ENCODE measurements at regions not wholly inside any gene's neighbourhood (a gene's known extent, or its start where the extent isn't known, plus 50 kb on each side); places are given as distances from the start of the nearest gene placed in this dataset.

DNA sequence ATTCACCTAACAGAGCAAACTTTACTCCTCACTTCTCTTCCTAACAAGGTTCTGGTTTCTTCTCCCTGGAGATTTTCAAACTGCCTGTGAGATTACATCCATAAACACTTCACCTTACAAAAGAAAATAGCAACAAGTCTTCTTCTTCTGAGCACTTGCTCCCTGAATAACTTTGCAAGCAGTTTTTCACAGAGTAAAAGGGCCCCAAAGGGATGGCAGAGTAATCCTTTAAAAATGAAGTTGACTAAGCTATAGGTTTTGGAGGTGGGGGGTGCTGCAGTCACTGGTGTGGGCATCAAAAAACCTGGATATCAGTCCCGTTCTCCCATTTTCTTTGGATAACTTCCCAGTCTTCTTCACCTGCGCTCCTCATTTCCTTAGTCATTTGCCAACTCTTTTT, 484.9 kb downstream of the MIAT start:
- Histone ChIP-seq H3K4me3 (ENCODE audit: low read depth, low read length) (no peak overlapping the region), H3K36me3 (ENCODE audit: control insufficient read depth, insufficient read depth, low read length) (no peaks in the 10 kb centered on the region), H3K27me3 (ENCODE audit: control insufficient read depth, insufficient read depth, low read length) (no peaks in the 10 kb centered on the region)
- no peak for DNase-seq (ENCODE audit: low read depth)
- TF ChIP-seq, protein P1, sequence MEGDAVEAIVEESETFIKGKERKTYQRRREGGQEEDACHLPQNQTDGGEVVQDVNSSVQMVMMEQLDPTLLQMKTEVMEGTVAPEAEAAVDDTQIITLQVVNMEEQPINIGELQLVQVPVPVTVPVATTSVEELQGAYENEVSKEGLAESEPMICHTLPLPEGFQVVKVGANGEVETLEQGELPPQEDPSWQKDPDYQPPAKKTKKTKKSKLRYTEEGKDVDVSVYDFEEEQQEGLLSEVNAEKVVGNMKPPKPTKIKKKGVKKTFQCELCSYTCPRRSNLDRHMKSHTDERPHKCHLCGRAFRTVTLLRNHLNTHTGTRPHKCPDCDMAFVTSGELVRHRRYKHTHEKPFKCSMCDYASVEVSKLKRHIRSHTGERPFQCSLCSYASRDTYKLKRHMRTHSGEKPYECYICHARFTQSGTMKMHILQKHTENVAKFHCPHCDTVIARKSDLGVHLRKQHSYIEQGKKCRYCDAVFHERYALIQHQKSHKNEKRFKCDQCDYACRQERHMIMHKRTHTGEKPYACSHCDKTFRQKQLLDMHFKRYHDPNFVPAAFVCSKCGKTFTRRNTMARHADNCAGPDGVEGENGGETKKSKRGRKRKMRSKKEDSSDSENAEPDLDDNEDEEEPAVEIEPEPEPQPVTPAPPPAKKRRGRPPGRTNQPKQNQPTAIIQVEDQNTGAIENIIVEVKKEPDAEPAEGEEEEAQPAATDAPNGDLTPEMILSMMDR (IDR thresholded peaks at IDR 0.05; ENCODE audit: insufficient read depth, low read length, poor library complexity, severe bottlenecking): no peak

DNA sequence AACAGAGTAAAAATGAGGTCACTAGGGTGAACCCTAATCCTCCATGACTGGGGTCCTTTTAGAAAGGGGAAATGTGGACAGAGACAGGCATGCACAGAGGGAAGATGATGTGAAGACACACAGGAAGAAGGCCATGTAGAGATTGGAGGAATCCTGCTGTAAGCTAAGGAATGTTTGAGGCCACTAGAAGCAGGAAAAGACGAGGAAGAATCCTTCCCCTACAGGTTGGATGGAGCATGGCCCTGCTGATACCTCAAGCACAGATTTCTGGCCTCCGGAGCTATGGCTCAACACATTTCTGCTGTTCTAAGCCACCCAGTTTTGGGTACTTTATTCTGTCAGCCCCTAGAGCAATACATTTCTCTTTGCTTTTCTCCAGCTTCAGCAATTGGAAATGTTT, 486.9 kb downstream of the MIAT start:
- Histone ChIP-seq H3K4me3 (ENCODE audit: low read depth, low read length) (no peak overlapping the region), H3K27me3 (ENCODE audit: control insufficient read depth, insufficient read depth, low read length) (no peaks in the 10 kb centered on the region), H3K36me3 (ENCODE audit: control insufficient read depth, insufficient read depth, low read length) (no peaks in the 10 kb centered on the region)
- no peak for DNase-seq (ENCODE audit: low read depth)
- TF ChIP-seq, protein P1 (IDR thresholded peaks at IDR 0.05; ENCODE audit: insufficient read depth, low read length, poor library complexity, severe bottlenecking): no peak

DNA sequence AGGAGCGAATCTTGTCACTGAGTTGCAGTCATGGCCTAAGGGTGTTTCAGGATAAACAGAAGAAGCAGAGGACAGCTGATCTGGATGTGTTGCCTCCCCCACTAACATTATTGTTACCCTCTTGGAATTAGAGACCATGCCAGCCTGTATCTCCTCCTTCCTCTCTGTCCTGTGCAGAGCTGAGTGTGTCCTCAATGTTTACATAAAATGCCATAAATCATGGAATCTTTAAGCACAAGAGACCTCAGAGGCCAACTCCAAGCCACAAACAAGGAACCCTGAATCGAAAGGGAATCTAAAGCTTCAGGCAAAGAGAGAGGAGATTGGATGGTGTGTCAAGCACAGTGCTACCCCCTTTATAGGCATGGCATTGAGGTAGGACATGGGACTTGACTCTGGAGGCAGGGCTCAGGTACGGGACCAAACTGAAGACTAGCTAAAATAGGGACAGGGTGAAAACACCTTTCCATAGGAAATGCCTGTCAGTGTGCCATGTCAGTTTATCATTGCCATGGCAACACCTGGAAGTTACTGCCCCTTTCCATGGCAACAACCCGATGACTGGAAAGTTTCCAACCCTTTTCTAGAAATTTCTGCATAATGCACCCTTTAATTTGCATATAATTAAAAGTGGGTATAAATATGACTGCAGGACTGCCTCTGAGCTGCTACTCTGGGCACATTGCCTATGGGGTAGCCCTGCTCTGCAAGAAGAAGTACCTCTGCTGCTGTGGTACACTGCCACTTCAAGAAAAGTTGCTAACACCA, 489.7 kb downstream of the MIAT start:
- no peak overlapping the region for H3K4me3 ChIP-seq (ENCODE audit: low read depth, low read length)
- no peak for DNase-seq (ENCODE audit: low read depth)
- no peaks in the 10 kb centered on the region for H3K36me3 ChIP-seq (ENCODE audit: control insufficient read depth, insufficient read depth, low read length)
- TF ChIP-seq, protein P1 (IDR thresholded peaks at IDR 0.05; ENCODE audit: insufficient read depth, low read length, poor library complexity, severe bottlenecking): no peak
- no peaks in the 10 kb centered on the region for H3K27me3 ChIP-seq (ENCODE audit: control insufficient read depth, insufficient read depth, low read length)

DNA sequence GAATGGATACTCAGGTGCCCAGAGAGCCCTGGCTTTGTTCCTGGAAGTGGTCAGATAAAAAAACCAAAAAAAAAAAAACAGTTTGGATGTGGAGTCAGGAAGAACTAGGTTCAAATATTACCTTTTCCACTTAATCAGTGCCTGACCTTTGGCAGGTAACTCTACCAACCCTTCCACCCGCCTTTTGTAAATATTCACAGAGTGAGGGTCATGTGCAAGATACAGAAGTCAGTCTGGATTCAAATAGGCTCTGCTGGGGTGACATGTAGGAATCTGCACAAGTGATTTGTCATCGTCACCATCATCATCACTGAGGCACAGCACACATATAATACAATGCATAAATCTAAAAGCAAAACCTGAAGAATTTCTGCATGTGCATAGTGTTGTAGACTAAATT, 490.7 kb downstream of the MIAT start:
- H3K27me3 ChIP-seq (ENCODE audit: control insufficient read depth, insufficient read depth, low read length): no peaks in the 10 kb centered on the region
- no peaks in the 10 kb centered on the region for H3K36me3 ChIP-seq (ENCODE audit: control insufficient read depth, insufficient read depth, low read length)
- DNase-seq (ENCODE audit: low read depth): no peak
- no peak overlapping the region for H3K4me3 ChIP-seq (ENCODE audit: low read depth, low read length)
- TF ChIP-seq, protein P1 (IDR thresholded peaks at IDR 0.05; ENCODE audit: insufficient read depth, low read length, poor library complexity, severe bottlenecking): no peak

DNA sequence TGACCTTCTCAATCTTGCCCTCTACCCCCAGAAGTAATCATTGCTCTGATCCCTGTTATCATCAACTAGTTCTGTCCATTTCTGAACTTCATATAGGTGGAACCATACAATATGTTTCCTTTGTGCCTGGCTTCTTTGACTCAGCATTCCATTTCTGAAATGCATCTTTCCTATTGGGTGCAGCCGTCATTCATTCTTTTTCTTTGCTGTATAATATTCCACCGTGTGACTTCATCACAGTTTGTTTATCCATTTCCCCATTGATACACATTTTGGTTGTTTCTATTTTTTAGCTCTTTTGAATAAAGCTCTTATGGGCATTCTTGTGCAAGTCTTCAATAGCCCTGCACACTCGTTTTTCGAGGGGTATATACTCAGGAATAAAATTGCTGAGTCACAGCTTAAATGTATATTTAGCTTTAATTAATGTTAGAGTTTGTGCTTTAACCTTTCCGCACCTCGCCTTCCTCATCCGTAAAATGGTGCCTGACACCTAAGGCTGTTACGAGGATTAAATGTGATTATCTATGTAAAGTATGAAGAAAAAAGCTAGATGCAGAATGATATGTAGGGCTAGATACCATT, 491.6 kb downstream of the MIAT start:
- H3K4me3 ChIP-seq (ENCODE audit: low read depth, low read length): no peak overlapping the region
- H3K27me3 ChIP-seq (ENCODE audit: control insufficient read depth, insufficient read depth, low read length): no peaks in the 10 kb centered on the region
- TF ChIP-seq, protein P1 (IDR thresholded peaks at IDR 0.05; ENCODE audit: insufficient read depth, low read length, poor library complexity, severe bottlenecking): no peak
- no peak for DNase-seq (ENCODE audit: low read depth)
- no peaks in the 10 kb centered on the region for H3K36me3 ChIP-seq (ENCODE audit: control insufficient read depth, insufficient read depth, low read length)

Data from kidney epithelial cell (primary cell).